Tibial nerve (tissue), 4 donors: ENCODE measurements at regions not wholly inside any gene's neighbourhood (a gene's known extent, or its start where the extent isn't known, plus 50 kb on each side); places are given as distances from the start of the nearest gene placed in this dataset.

Experiments
- DNase-seq, 2 donors: peaks; one replicate each; pipeline ENCODE4 v3.0.0-alpha.2; 2019; ENCODE audit warnings: low spot score in 2 of 2
- H3K27ac ChIP-seq, 4 donors: fragments of 200-600 bp; sonication (generic) in 3 of 4; one replicate each; pipeline ENCODE4 v1.5.1; 2017 to 2019; ENCODE audit warnings: mild to moderate bottlenecking in 1 of 4
- H3K27me3 ChIP-seq, 2 donors: fragments of 200-600 bp; sonication (generic) in 1 of 2; one replicate each; pipeline versions ENCODE4 v1.5.1 to v1.6.0; 2017 to 2019
- H3K36me3 ChIP-seq, 3 donors: fragments of 200-600 bp; sonication (generic); one replicate each; pipeline ENCODE4 v1.5.1; 2018 to 2019
- H3K4me1 ChIP-seq, 4 donors: fragments of 200-600 bp; sonication (generic) in 3 of 4; one replicate each; pipeline ENCODE4 v1.5.1; 2017 to 2019
- H3K4me3 ChIP-seq, 4 donors: fragments of 200-600 bp; sonication (generic) in 3 of 4; one replicate each; pipeline ENCODE4 v1.5.1; 2017 to 2019; ENCODE audit warnings: mild to moderate bottlenecking in 1 of 4, moderate library complexity in 1 of 4
- H3K9me3 ChIP-seq, 4 donors: fragments of 200-600 bp; sonication (generic) in 3 of 4; one replicate each; pipeline ENCODE4 v1.5.1; 2017 to 2019
- CTCF ChIP-seq, 5 experiments: fragments of 200-600 bp in 3 of 5; fragments of 450-650 bp in 2 of 5; sonication (generic) in 3 of 5; IDR thresholded peaks; one replicate each; pipeline ENCODE4 v1.5.1; 2016 to 2019; ENCODE audit warnings: antibody characterized with exemption in 5 of 5, mild to moderate bottlenecking in 3 of 5, moderate library complexity in 2 of 5
- EP300 ChIP-seq, 2 donors: sonication (generic); formaldehyde crosslinking; IDR thresholded peaks; one replicate each; pipeline ENCODE4 v1.6.1; 2017; ENCODE audit warnings: antibody characterized with exemption in 2 of 2, mild to moderate bottlenecking in 1 of 2
- POLR2A ChIP-seq, 2 donors: fragments of 450-650 bp; IDR thresholded peaks; one replicate each; pipeline ENCODE4 v1.6.1; 2017; ENCODE audit warnings: antibody characterized with exemption in 2 of 2, mild to moderate bottlenecking in 2 of 2, moderate library complexity in 2 of 2
- WGBS, 2 donors: methylation state at CpG; one replicate each; pipeline ENCODE4 v1.1.5; 2018; 5-methylcytosine and 5-hydroxymethylcytosine counted together

GRCh38 chr14:38127784-38128183 is 79.9 kb upstream of the SSTR1 start:
- no peak for DNase-seq
- no peak for TF ChIP-seq POLR2A (IDR thresholded peaks at IDR 0.05)
- no peak for TF ChIP-seq CTCF (IDR thresholded peaks at IDR 0.05)
- no peak for TF ChIP-seq EP300 (IDR thresholded peaks at IDR 0.05)
- Histone ChIP-seq H3K36me3 (no peaks in the 10 kb centered on the region), H3K27ac (no peak overlapping the region), H3K27me3 (no peaks in the 10 kb centered on the region), H3K4me1 (no peaks in the 10 kb centered on the region), H3K9me3 (no peaks in the 10 kb centered on the region), H3K4me3 (no peak overlapping the region)
- WGBS, 2 donors, result 67 to 81% methylated on average over 3 of the region's 3 CpGs

- Histone ChIP-seq H3K27me3 (no peaks in the 10 kb centered on the region), H3K27ac (no peak overlapping the region), H3K36me3 (no peaks in the 10 kb centered on the region), H3K4me3 (no peak overlapping the region), H3K4me1 (no peaks in the 10 kb centered on the region), H3K9me3 (no peaks in the 10 kb centered on the region)
- TF ChIP-seq CTCF (IDR thresholded peaks at IDR 0.05), result no peak
- no peak for TF ChIP-seq EP300 (IDR thresholded peaks at IDR 0.05)
- TF ChIP-seq POLR2A (IDR thresholded peaks at IDR 0.05), result no peak
- no peak for DNase-seq
Measured at GRCh38 chr14:38128640-38129039, 79.1 kb upstream of the SSTR1 start.

- TF ChIP-seq EP300 (IDR thresholded peaks at IDR 0.05), result no peak
- no peak for TF ChIP-seq POLR2A (IDR thresholded peaks at IDR 0.05)
- TF ChIP-seq CTCF (IDR thresholded peaks at IDR 0.05), result no peak
- H3K27me3 ChIP-seq, result no peaks in the 10 kb centered on the region
- no peak overlapping the region for H3K4me3 ChIP-seq
- no peaks in the 10 kb centered on the region for H3K9me3 ChIP-seq
- 84 to 88% methylated on average over 2 of the region's 2 CpGs for WGBS, 2 donors
- no peak overlapping the region for H3K27ac ChIP-seq
- no peak for DNase-seq
- H3K36me3 ChIP-seq, result no peaks in the 10 kb centered on the region
- no peaks in the 10 kb centered on the region for H3K4me1 ChIP-seq
Measured at GRCh38 chr14:38129192-38129591, 78.5 kb upstream of the SSTR1 start.

GRCh38 chr14:38129705-38130104 is 78.0 kb upstream of the SSTR1 start:
- TF ChIP-seq POLR2A (IDR thresholded peaks at IDR 0.05) (no peak), CTCF (IDR thresholded peaks at IDR 0.05) (no peak), EP300 (IDR thresholded peaks at IDR 0.05) (no peak)
- WGBS, 2 donors, result 77 to 79% methylated on average over 5 of the region's 5 CpGs
- Histone ChIP-seq H3K36me3 (no peaks in the 10 kb centered on the region), H3K27ac (no peak overlapping the region), H3K4me1 (no peaks in the 10 kb centered on the region), H3K4me3 (no peak overlapping the region), H3K9me3 (no peaks in the 10 kb centered on the region), H3K27me3 (no peaks in the 10 kb centered on the region)
- DNase-seq, result no peak

- DNase-seq, result no peak
- TF ChIP-seq CTCF (IDR thresholded peaks at IDR 0.05) (no peak), POLR2A (IDR thresholded peaks at IDR 0.05) (no peak), EP300 (IDR thresholded peaks at IDR 0.05) (no peak)
- Histone ChIP-seq H3K27ac (no peak overlapping the region), H3K4me1 (no peaks in the 10 kb centered on the region), H3K4me3 (no peak overlapping the region), H3K27me3 (no peaks in the 10 kb centered on the region), H3K36me3 (no peaks in the 10 kb centered on the region), H3K9me3 (no peaks in the 10 kb centered on the region)
- WGBS, 2 donors, result 89 to 90% methylated on average over 10 of the region's 10 CpGs
Measured at GRCh38 chr14:38134416-38135030, 73.2 kb upstream of the SSTR1 start.
